HEK293 (cell line): ENCODE measurements at regions not wholly inside any gene's neighbourhood (a gene's known extent, or its start where the extent isn't known, plus 50 kb on each side); places are given as distances from the start of the nearest gene placed in this dataset.

ENCODE experiments used
- CTCF ChIA-PET: fragments of 350-600 bp; formaldehyde crosslinking; extraction: SDS; loops from one replicate; lab custom pipeline; 2021; ENCODE audit warnings: antibody characterized with exemption; lab: Yijun Ruan, JAX
- POLR2A ChIA-PET: fragments of 300-600 bp; formaldehyde crosslinking; extraction: SDS; loops from one replicate; lab custom pipeline; 2020; ENCODE audit warnings: antibody characterized with exemption, inconsistent platforms; lab: Yijun Ruan, JAX
- H3K27ac ChIP-seq: fragments of 200-500 bp; sonication (Bioruptor generic); 2 replicates; pipeline ENCODE4 v1.5.1; 2014; ENCODE audit warnings: low read depth, low read length, control low read depth, inconsistent platforms; ENCODE audit errors: extremely low read depth
- H3K36me3 ChIP-seq, 2 experiments: fragments of 200-500 bp in 1 of 2; sonication (Bioruptor generic) in 1 of 2; 1 replicate in 1 of 2; 2 replicates in 1 of 2; pipeline ENCODE4 v1.5.1; 2014 to 2017; ENCODE audit warnings: inconsistent platforms in 2 of 2, low read length in 2 of 2; ENCODE audit not compliant: control insufficient read depth in 2 of 2, insufficient read depth in 1 of 2
- H3K4me1 ChIP-seq: fragments of 200-500 bp; sonication (Bioruptor generic); 2 replicates; pipeline ENCODE4 v1.5.1; 2014; ENCODE audit warnings: mild to moderate bottlenecking, low read length, inconsistent platforms; ENCODE audit not compliant: control insufficient read depth, insufficient read depth
- H3K4me3 ChIP-seq: 2 replicates; pipeline ENCODE4 v1.5.1; 2011; ENCODE audit warnings: low read depth, mild to moderate bottlenecking, control low read depth, low read length, moderate library complexity
- H3K9me3 ChIP-seq: fragments of 200-500 bp; sonication (Bioruptor generic); 2 replicates; pipeline ENCODE4 v1.5.1; 2014; ENCODE audit warnings: low read depth, low read length, inconsistent platforms; ENCODE audit not compliant: control insufficient read depth, insufficient read depth
- BCL6B ChIP-seq: fragments of 450-650 bp; formaldehyde crosslinking; IDR thresholded peaks from 2 replicates; pipeline ENCODE4 v1.5.1; 2017; ENCODE audit warnings: missing biosample characterization, missing genetic modification characterization
- GLIS2 ChIP-seq: fragments of 450-650 bp; formaldehyde crosslinking; IDR thresholded peaks from 2 replicates; pipeline ENCODE4 v1.5.1; 2016; ENCODE audit warnings: missing biosample characterization, missing genetic modification characterization
- IKZF3 ChIP-seq: fragments of 450-650 bp; IDR thresholded peaks from 2 replicates; pipeline ENCODE4 v1.5.0; 2018; ENCODE audit warnings: missing biosample characterization, mild to moderate bottlenecking, missing genetic modification characterization, moderate library complexity
- MEIS1 ChIP-seq: sonication (generic); formaldehyde crosslinking; IDR thresholded peaks from 2 replicates; pipeline ENCODE4 v1.8.1; 2022; ENCODE audit warnings: missing genetic modification reagents, mild to moderate bottlenecking, borderline replicate concordance
- OVOL3 ChIP-seq: fragments of 450-650 bp; formaldehyde crosslinking; IDR thresholded peaks from 2 replicates; pipeline ENCODE4 v1.5.1; 2016; ENCODE audit warnings: missing biosample characterization, missing genetic modification characterization
- PRDM1 ChIP-seq: fragments of 450-650 bp; formaldehyde crosslinking; IDR thresholded peaks from 2 replicates; pipeline ENCODE4; 2016; ENCODE audit warnings: missing biosample characterization, missing genetic modification characterization
- REPIN1 ChIP-seq: fragments of 450-650 bp; formaldehyde crosslinking; IDR thresholded peaks from 2 replicates; pipeline ENCODE4 v1.5.1; 2017; ENCODE audit warnings: missing biosample characterization, missing genetic modification characterization, low read depth
- SCRT1 ChIP-seq: fragments of 450-650 bp; formaldehyde crosslinking; IDR thresholded peaks from 2 replicates; pipeline ENCODE4 v1.5.1; 2016; ENCODE audit warnings: missing biosample characterization, missing genetic modification characterization, borderline replicate concordance
- SP2 ChIP-seq: fragments of 450-650 bp; formaldehyde crosslinking; IDR thresholded peaks from 2 replicates; pipeline ENCODE4 v1.5.1; 2016; ENCODE audit warnings: missing biosample characterization, missing genetic modification characterization
- WT1 ChIP-seq: fragments of 450-650 bp; formaldehyde crosslinking; IDR thresholded peaks from 2 replicates; pipeline ENCODE4 v1.5.1; 2016; ENCODE audit warnings: missing biosample characterization, missing genetic modification characterization
- YY2 ChIP-seq: fragments of 450-650 bp; formaldehyde crosslinking; IDR thresholded peaks from 2 replicates; pipeline ENCODE4 v1.5.1; 2016; ENCODE audit warnings: missing biosample characterization, missing genetic modification characterization
- ZFP3 ChIP-seq: fragments of 450-650 bp; formaldehyde crosslinking; IDR thresholded peaks from 2 replicates; pipeline ENCODE4 v1.5.1; 2016; ENCODE audit warnings: low read depth, missing biosample characterization, missing genetic modification characterization
- ZNF132 ChIP-seq: fragments of 450-650 bp; formaldehyde crosslinking; IDR thresholded peaks from 2 replicates; pipeline ENCODE4 v1.5.1; 2017; ENCODE audit warnings: missing biosample characterization, missing genetic modification characterization, borderline replicate concordance
- ZNF133 ChIP-seq: fragments of 450-650 bp; formaldehyde crosslinking; IDR thresholded peaks from 2 replicates; pipeline ENCODE4 v1.5.1; 2016; ENCODE audit warnings: missing biosample characterization, missing genetic modification characterization
- ZNF140 ChIP-seq: fragments of 450-650 bp; formaldehyde crosslinking; IDR thresholded peaks from 2 replicates; pipeline ENCODE4 v1.5.1; 2016; ENCODE audit warnings: missing biosample characterization, missing genetic modification characterization
- ZNF146 ChIP-seq: fragments of 450-650 bp; formaldehyde crosslinking; IDR thresholded peaks from 2 replicates; pipeline ENCODE4 v1.5.1; 2016; ENCODE audit warnings: missing biosample characterization, missing genetic modification characterization
- ZNF184 ChIP-seq: fragments of 450-650 bp; IDR thresholded peaks from 2 replicates; pipeline ENCODE4 v1.5.1; 2018; ENCODE audit warnings: missing biosample characterization, mild to moderate bottlenecking, missing genetic modification characterization
- ZNF2 ChIP-seq: fragments of 450-650 bp; formaldehyde crosslinking; IDR thresholded peaks from 2 replicates; pipeline ENCODE4 v1.5.1; 2016; ENCODE audit warnings: missing biosample characterization, missing genetic modification characterization
- ZNF23 ChIP-seq: fragments of 450-650 bp; formaldehyde crosslinking; IDR thresholded peaks from 2 replicates; pipeline ENCODE4 v1.5.1; 2016; ENCODE audit warnings: missing biosample characterization, missing genetic modification characterization, borderline replicate concordance
- ZNF274 ChIP-seq, 2 experiments: fragments of 200-500 bp in 1 of 2; fragments of 450-650 bp in 1 of 2; sonication (Bioruptor generic) in 1 of 2; formaldehyde crosslinking in 1 of 2; IDR thresholded peaks; 2 replicates each; pipeline versions ENCODE4 v1.5.1 to v1.6.1; 2014 to 2016; ENCODE audit warnings: borderline replicate concordance in 1 of 2, inconsistent platforms in 1 of 2, low read length in 1 of 2, missing biosample characterization in 1 of 2, missing genetic modification characterization in 1 of 2
- ZNF280C ChIP-seq: fragments of 450-650 bp; formaldehyde crosslinking; IDR thresholded peaks from 2 replicates; pipeline ENCODE4 v1.5.1; 2016; ENCODE audit warnings: missing biosample characterization, missing genetic modification characterization
- ZNF335 ChIP-seq: fragments of 450-650 bp; formaldehyde crosslinking; conservative IDR thresholded peaks from 2 replicates; pipeline ENCODE4 v1.5.1; 2016; ENCODE audit warnings: missing biosample characterization, missing genetic modification characterization
- ZNF354C ChIP-seq: fragments of 450-650 bp; formaldehyde crosslinking; IDR thresholded peaks from 2 replicates; pipeline ENCODE4 v1.5.1; 2016; ENCODE audit warnings: missing biosample characterization, missing genetic modification characterization, low read depth, borderline replicate concordance
- ZNF501 ChIP-seq: fragments of 450-650 bp; formaldehyde crosslinking; IDR thresholded peaks from 2 replicates; pipeline ENCODE4 v1.5.1; 2016; ENCODE audit warnings: missing biosample characterization, missing genetic modification characterization
- ZNF510 ChIP-seq: fragments of 450-650 bp; formaldehyde crosslinking; IDR thresholded peaks from 2 replicates; pipeline ENCODE4 v1.5.1; 2018; ENCODE audit warnings: mild to moderate bottlenecking, missing genetic modification characterization, missing biosample characterization; ENCODE audit not compliant: insufficient replicate concordance
- ZNF513 ChIP-seq: fragments of 450-650 bp; IDR thresholded peaks from 2 replicates; pipeline ENCODE4 v1.5.1; 2018; ENCODE audit warnings: missing biosample characterization, missing genetic modification characterization
- ZNF600 ChIP-seq: fragments of 450-650 bp; formaldehyde crosslinking; IDR thresholded peaks from 2 replicates; pipeline ENCODE4 v1.5.1; 2016; ENCODE audit warnings: missing biosample characterization, missing genetic modification characterization
- ZNF624 ChIP-seq: fragments of 450-650 bp; formaldehyde crosslinking; IDR thresholded peaks from 2 replicates; pipeline ENCODE4 v1.5.1; 2017; ENCODE audit warnings: missing biosample characterization, missing genetic modification characterization
- ZNF660 ChIP-seq: fragments of 450-650 bp; IDR thresholded peaks from 2 replicates; pipeline ENCODE4 v1.5.1; 2018; ENCODE audit warnings: missing biosample characterization, mild to moderate bottlenecking, missing genetic modification characterization
- ZNF670 ChIP-seq: fragments of 450-650 bp; formaldehyde crosslinking; IDR thresholded peaks from 2 replicates; pipeline ENCODE4 v1.5.1; 2016; ENCODE audit warnings: missing biosample characterization, missing genetic modification characterization, low read depth
- ZNF837 ChIP-seq: fragments of 450-650 bp; formaldehyde crosslinking; IDR thresholded peaks from 2 replicates; pipeline ENCODE4 v1.5.1; 2016; ENCODE audit warnings: missing biosample characterization, missing genetic modification characterization
- ZSCAN16 ChIP-seq: fragments of 450-650 bp; formaldehyde crosslinking; IDR thresholded peaks from 2 replicates; pipeline ENCODE4 v1.5.1; 2016; ENCODE audit warnings: missing biosample characterization, missing genetic modification characterization

GRCh38 chr1:4033713-4034112 is 133.6 kb upstream of the C1orf174 start:
- Histone ChIP-seq H3K9me3 (no peaks in the 10 kb centered on the region), H3K27ac (no peak overlapping the region), H3K4me3 (no peak overlapping the region), H3K4me1 (no peaks in the 10 kb centered on the region), H3K36me3 (no peaks in the 10 kb centered on the region)
- no peak for TF ChIP-seq ZNF837 (tag by site-specific recombination)
- no peak for TF ChIP-seq ZNF280C (tag by site-specific recombination)
- TF ChIP-seq PRDM1 (tag by site-specific recombination) = no peak
- no peak for TF ChIP-seq ZNF501
- no peak for TF ChIP-seq ZNF335
- TF ChIP-seq ZNF274 (IDR thresholded peaks at IDR 0.05; ENCODE audit: low read length) = no peak
- no peak for TF ChIP-seq ZNF274 (tag by site-specific recombination; IDR thresholded peaks at IDR 0.05; ENCODE audit: borderline replicate concordance)
- no peak for TF ChIP-seq ZNF513
- TF ChIP-seq ZNF660 (tag by site-specific recombination) = no peak
- no peak for TF ChIP-seq ZNF510 (tag by site-specific recombination)
- no peak for TF ChIP-seq MEIS1 (CRISPR knock-in tag)
- TF ChIP-seq ZNF140 (tag by site-specific recombination) = no peak
- TF ChIP-seq ZNF23 (tag by site-specific recombination) = no peak
- no peak for TF ChIP-seq BCL6B (tag by site-specific recombination)
- TF ChIP-seq ZNF354C (tag by site-specific recombination) = no peak
- no peak for TF ChIP-seq ZNF184 (tag by site-specific recombination)
- TF ChIP-seq ZNF146 (tag by site-specific recombination) = no peak
- no peak for TF ChIP-seq ZNF670 (tag by site-specific recombination)
- POLR2A ChIA-PET = no interaction called here
- CTCF ChIA-PET = no interaction called here

GRCh38 chr1:4034318-4034887 is 134.3 kb upstream of the C1orf174 start:
- Histone ChIP-seq H3K9me3 (no peaks in the 10 kb centered on the region), H3K4me3 (no peak overlapping the region), H3K4me1 (no peaks in the 10 kb centered on the region), H3K36me3 (no peaks in the 10 kb centered on the region), H3K27ac (no peak overlapping the region)
- ChIA-PET POLR2A (no interaction called here), CTCF (no interaction called here)
- TF ChIP-seq OVOL3 (tag by site-specific recombination) (no peak), ZNF132 (no peak), YY2 (tag by site-specific recombination) (no peak), REPIN1 (tag by site-specific recombination) (no peak), GLIS2 (no peak), ZNF624 (tag by site-specific recombination) (no peak), SP2 (tag by site-specific recombination) (no peak), IKZF3 (no peak), ZNF600 (tag by site-specific recombination) (no peak), ZNF513 (no peak), ZNF2 (tag by site-specific recombination) (no peak), ZSCAN16 (no peak), ZNF133 (tag by site-specific recombination) (no peak), ZFP3 (tag by site-specific recombination) (no peak), WT1 (no peak), SCRT1 (no peak)
